Pancreas (tissue), 10 donors: ENCODE measurements at regions not wholly inside any gene's neighbourhood (a gene's known extent, or its start where the extent isn't known, plus 50 kb on each side); places are given as distances from the start of the nearest gene placed in this dataset.
"Not testable (repeated sequence)": the region's sequence is repeated elsewhere in the genome, so short reads cannot be mapped to it uniquely, and the experiment has no call there.

Source experiments
- ATAC-seq, 4 donors: fragments of 200-7000 bp; cut with Tn5 transposase; one replicate each; pipeline versions ENCODE4 v1.8.0 to v1.9.1; 2020; ENCODE audit warnings: mild to moderate bottlenecking in 4 of 4, moderate library complexity in 4 of 4
- DNase-seq, 6 donors: peaks; one replicate each; pipeline ENCODE4 v3.0.0-alpha.2; 2020
- FAIRE-seq: peaks from 2 replicates; lab custom pipeline; 2012; peaks lifted over from hg19 to GRCh38; lab: Jason Lieb, UNC
- H3K27ac ChIP-seq, 4 donors: fragments of 200-600 bp; sonication (generic); 1 replicate in 3 of 4; 2 replicates in 1 of 4; pipeline versions ENCODE4 v1.5.0 to v1.8.0; 2020
- H3K27me3 ChIP-seq, 4 donors: fragments of 200-600 bp; one replicate each; pipeline ENCODE4 v1.8.0; 2021
- H3K36me3 ChIP-seq, 3 donors: fragments of 200-600 bp; sonication (generic) in 1 of 3; one replicate each; pipeline versions ENCODE4 v1.5.0 to v1.8.0; 2020 to 2021
- H3K4me1 ChIP-seq, 3 donors: fragments of 200-600 bp; one replicate each; pipeline ENCODE4 v1.8.0; 2021
- H3K4me3 ChIP-seq, 4 donors: fragments of 200-600 bp; sonication (generic) in 2 of 4; one replicate each; pipeline versions ENCODE4 v1.5.0 to v1.8.0; 2020 to 2021
- H3K9me3 ChIP-seq, 4 donors: fragments of 200-600 bp; one replicate each; pipeline ENCODE4 v1.8.0; 2021
- CTCF ChIP-seq, 4 donors: fragments of 200-600 bp; sonication (generic) in 3 of 4; IDR thresholded peaks; one replicate each; pipeline versions ENCODE4 v1.5.0 to v1.8.0; 2021; ENCODE audit warnings: antibody characterized with exemption in 4 of 4
- WGBS, 2 donors: extraction: QIAGEN DNeasy Blood & Tissue Kit; methylation state at CpG; one replicate each; pipeline ENCODE4 v1.1.7; 2013; 5-methylcytosine and 5-hydroxymethylcytosine counted together
- intact Hi-C, 3 donors: fragments of 100-400 bp; cut with DNase I; formaldehyde crosslinking; loops; one replicate each; pipeline versions ENCODE4 v1.11.1 to v1.14.2; 2022
- donor health status: healthy with polysubstance abuse.
- donor health status: DM: no; HTN: no; CAD: no; lungs with moderate emphysema.
- donor health status: DM: no; HTN: no; CAD: no.
- donor health status: control.
- donor health status: control.
- donor health status: Bipolar disorder and iron deficiency.
- donor health status: DM: yes; HTN: yes; CAD: no.
- donor health status: DM: no; HTN: no; CAD: no.
- donor health status: DM: no; HTN: no; CAD: no.
- donor health status: DM: yes; HTN: yes; CAD: no.

DNA sequence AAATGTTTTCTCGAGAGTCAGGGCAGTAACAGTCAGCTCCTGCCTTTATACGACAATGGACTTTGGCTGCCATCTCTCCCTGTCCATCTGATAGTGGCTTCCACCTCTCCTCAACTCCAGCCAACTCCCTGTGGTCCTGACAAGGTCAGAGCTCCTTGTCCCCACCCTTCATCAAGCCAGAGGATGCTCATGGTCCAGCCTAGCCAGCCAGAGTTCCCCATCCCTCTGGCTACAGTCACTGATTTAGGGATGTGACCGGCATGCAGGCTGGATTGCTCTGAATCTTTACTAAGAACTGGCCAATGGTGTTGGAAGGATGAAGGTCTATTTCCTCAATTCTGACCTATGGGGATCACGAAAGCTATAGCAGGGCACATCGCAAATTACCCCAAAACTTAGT lies 156.1 kb downstream of the OR4M2 start:
- ATAC-seq (no peak), FAIRE-seq (no peak), DNase-seq (no peak)
- Histone ChIP-seq H3K36me3 (no peaks in the 10 kb centered on the region), H3K9me3 (no peaks in the 10 kb centered on the region), H3K27ac (no peak overlapping the region), H3K27me3 (no peaks in the 10 kb centered on the region), H3K4me3 (no peak overlapping the region), H3K4me1 (no peaks in the 10 kb centered on the region)
- no peak for TF ChIP-seq CTCF (IDR thresholded peaks at IDR 0.05)
- 47 to 53% methylated on average over 5 of the region's 5 CpGs for WGBS, 2 donors
- intact Hi-C loops: no loop called here

DNA sequence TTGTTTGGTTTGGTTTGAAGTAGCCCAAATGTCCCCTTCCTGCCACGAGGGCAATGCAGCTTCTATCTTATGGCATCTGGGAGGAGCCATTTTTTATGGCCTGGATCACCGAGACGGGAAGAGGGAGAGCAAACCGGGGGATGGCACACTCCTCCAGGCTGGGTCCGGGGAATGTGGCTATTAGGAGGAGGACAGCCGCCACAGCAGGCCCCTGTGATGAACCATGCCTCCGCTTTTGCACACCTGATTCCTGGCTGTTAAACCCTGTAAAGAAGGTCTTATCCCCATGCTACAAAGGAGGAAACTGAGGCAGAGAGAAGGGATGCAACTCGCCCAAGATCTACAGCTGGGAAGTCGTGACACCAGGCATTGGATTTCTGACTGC lies 157.6 kb downstream of the OR4M2 start:
- no peaks in the 10 kb centered on the region for H3K4me1 ChIP-seq
- FAIRE-seq (no peak), DNase-seq (no peak), ATAC-seq (no peak)
- H3K27ac ChIP-seq: no peak overlapping the region
- H3K4me3 ChIP-seq: no peak overlapping the region
- intact Hi-C loops: no loop called here
- no peak for TF ChIP-seq CTCF (IDR thresholded peaks at IDR 0.05)
- no peaks in the 10 kb centered on the region for H3K27me3 ChIP-seq
- 42 to 61% methylated on average over 9 of the region's 9 CpGs for WGBS, 2 donors
- no peaks in the 10 kb centered on the region for H3K9me3 ChIP-seq
- no peaks in the 10 kb centered on the region for H3K36me3 ChIP-seq

DNA sequence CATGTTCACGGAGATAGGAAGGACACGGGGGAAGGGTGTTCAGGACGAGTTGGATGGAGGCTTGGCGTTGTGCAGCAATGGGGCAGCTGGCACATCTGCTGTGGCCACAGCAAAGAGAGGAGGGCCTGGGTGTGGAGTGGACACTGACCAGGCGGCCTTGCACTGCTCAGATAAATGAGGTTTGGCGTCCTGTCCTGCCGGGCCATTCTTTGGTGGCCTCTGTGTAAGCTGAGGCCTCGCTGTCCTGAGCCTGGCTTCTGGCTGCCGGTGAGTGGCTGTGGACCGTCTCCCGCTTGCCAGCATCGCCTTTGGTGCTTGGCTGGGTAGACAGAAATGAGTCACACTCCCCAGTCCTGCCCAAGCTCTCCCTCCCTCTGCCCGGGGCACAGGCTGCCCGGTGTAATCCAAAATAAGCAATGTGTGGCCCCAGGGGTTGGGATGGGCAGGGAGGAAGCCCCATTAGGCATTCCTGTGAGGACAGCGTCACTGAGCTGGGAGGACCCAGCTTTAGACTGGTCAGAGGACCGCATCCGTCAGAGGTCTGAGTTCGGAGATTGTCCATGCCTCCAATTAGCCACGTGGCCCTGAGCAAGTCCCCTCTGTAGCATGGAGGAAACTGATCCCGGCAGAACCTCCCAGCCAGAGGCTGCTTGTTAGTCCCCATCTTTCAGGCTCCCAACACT lies 158.1 kb downstream of the OR4M2 start:
- WGBS, 2 donors: 53 to 60% methylated on average over 19 to 20 of the region's 20 CpGs
- H3K27me3 ChIP-seq, H3K4me1 ChIP-seq, H3K9me3 ChIP-seq, intact Hi-C loops, FAIRE-seq, H3K4me3 ChIP-seq, H3K27ac ChIP-seq, H3K36me3 ChIP-seq, DNase-seq: not testable (repeated sequence)
- peak in 1 of 4 donors; percentile 35 for ATAC-seq

DNA sequence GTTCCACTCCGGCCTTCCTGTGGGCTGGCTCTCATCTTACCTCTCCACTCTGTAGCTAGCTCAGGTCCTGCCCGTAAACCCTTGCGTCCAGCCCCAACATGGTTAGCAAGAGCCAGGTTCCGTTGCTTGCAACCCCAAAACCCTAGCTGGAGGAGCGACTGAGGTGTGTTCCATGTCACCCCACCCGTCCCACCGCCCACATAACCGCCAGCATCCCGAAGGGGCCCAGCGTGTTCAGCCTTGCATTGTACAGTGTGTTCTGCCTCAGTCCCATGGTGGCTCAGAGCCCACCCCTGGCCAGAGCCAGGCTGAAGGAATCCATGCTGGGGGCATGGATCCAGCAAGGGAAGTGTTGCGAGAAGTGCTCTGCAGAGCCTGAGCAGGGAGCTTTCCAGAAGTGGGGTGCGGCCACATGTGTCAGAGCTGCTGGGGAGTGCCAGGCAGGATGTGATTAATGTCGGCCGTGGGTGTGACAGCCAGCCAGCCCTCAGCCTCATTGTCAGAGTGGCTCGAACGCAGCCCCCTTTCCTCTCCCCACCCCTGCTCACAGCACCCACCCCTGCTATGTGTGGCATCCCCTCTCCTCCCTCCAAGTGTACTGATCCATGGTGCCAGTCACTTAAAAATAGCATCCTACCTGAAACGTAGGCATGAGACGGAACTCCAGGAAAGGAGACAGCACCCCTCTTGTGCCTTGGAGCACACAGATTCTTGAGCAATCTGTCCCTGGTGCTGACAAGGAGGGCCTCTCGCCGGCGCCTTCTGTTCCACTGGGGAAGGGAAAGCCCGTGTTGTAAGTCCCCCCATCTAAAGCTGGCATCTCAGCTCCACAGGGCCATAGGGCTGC lies 158.9 kb downstream of the OR4M2 start:
- peak in 1 of 4 donors; percentile 38 for ATAC-seq
- intact Hi-C loops, H3K36me3 ChIP-seq, H3K27me3 ChIP-seq, H3K27ac ChIP-seq, DNase-seq, H3K4me1 ChIP-seq, H3K9me3 ChIP-seq, FAIRE-seq, H3K4me3 ChIP-seq: not testable (repeated sequence)
- WGBS, 2 donors: 61 to 69% methylated on average over 17 to 18 of the region's 22 CpGs

DNA sequence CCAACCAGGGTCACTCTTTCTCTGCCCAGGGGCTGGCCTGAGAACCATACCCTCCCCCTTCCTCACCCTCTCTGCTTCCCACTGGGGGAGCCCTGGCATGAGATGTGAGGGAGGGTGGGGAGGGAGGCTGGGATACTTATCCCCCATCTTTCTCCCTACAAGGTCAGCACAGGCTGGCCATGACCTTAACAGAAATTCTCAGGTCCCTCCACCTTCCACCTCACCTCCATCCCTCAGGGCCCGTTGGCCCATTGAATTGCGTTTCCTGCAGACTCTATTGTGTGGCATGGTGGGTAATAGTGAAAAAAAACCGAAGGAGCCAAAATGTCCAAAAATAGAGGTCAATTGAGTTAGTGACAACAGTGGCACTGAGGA lies 159.5 kb downstream of the OR4M2 start:
- no peak for FAIRE-seq
- H3K4me3 ChIP-seq: no peak overlapping the region
- ATAC-seq: no peak
- DNase-seq: no peak
- 23 to 36% methylated on average over 3 of the region's 3 CpGs for WGBS, 2 donors
- no peak overlapping the region for H3K27ac ChIP-seq
- H3K9me3 ChIP-seq: no peaks in the 10 kb centered on the region
- intact Hi-C loops: no loop called here
- peaks cover 0 to 5% (median 0%) of the 10 kb centered on the region in 4 donors for H3K27me3 ChIP-seq
- no peaks in the 10 kb centered on the region for H3K36me3 ChIP-seq
- no peak for TF ChIP-seq CTCF (IDR thresholded peaks at IDR 0.05)
- H3K4me1 ChIP-seq: no peaks in the 10 kb centered on the region

- H3K4me3 ChIP-seq: no peak overlapping the region
- no peak overlapping the region for H3K27ac ChIP-seq
- H3K4me1 ChIP-seq: no peaks in the 10 kb centered on the region
- 79 to 83% methylated on average over 8 of the region's 8 CpGs for WGBS, 2 donors
- H3K36me3 ChIP-seq: no peaks in the 10 kb centered on the region
- H3K9me3 ChIP-seq: no peaks in the 10 kb centered on the region
- H3K27me3 ChIP-seq: peaks cover 0 to 5% (median 0%) of the 10 kb centered on the region in 4 donors
- DNase-seq (no peak), ATAC-seq (no peak), FAIRE-seq (no peak)
- no peak for TF ChIP-seq CTCF (IDR thresholded peaks at IDR 0.05)
- intact Hi-C loops: no loop called here
Observed at GRCh38 chr15:22240403-22240802, 160.1 kb downstream of the OR4M2 start.
